ENCODE measurements at regions not wholly inside any gene's neighbourhood (a gene's known extent, or its start where the extent isn't known, plus 50 kb on each side); places are given as distances from the start of the nearest gene placed in this dataset.

GRCh38 chr18:6488956-6489355 is 74.2 kb upstream of the L3MBTL4 start:
- H3K9me3 Mint-ChIP-seq: no peaks in the 10 kb centered on the region
- Histone ChIP-seq H3K36me3 (replicated peaks in 1 of 2; ENCODE audit: control insufficient read depth in 1 of 2, insufficient read depth in 2 of 2, low read length in 2 of 2) (no peaks in the 10 kb centered on the region), H4K20me1 (ENCODE audit: insufficient read depth, low read length) (no peaks in the 10 kb centered on the region), H3K4me1 (ENCODE audit: control insufficient read depth in 1 of 2, insufficient read depth in 2 of 2, low read length in 2 of 2) (no peaks in the 10 kb centered on the region), H3K27me3 (ENCODE audit: control insufficient read depth in 2 of 2, insufficient read depth in 2 of 2, low read length in 2 of 2) (no peaks in the 10 kb centered on the region), H3K9ac (ENCODE audit: insufficient read depth, low read length, poor library complexity, severe bottlenecking) (no peak overlapping the region), H3K4me2 (replicated peaks; ENCODE audit: extremely low read depth, low read length, poor library complexity, severe bottlenecking) (no peak overlapping the region), H3K4me3 (replicated peaks in 1 of 3; ENCODE audit: low read depth in 2 of 3, low read length in 3 of 3) (no peak overlapping the region), H3K9me3 (replicated peaks in 1 of 2; ENCODE audit: control insufficient read depth in 1 of 2, insufficient read depth in 1 of 2, low read length in 2 of 2) (no peaks in the 10 kb centered on the region), H2AFZ (ENCODE audit: insufficient read depth, low read depth, low read length, poor library complexity, severe bottlenecking) (no peak overlapping the region), H3K27ac (ENCODE audit: low read depth in 1 of 2, low read length in 2 of 2) (no peak overlapping the region), H3K79me2 (ENCODE audit: insufficient read depth, low read length) (no peaks in the 10 kb centered on the region)
- WGBS (ENCODE audit: insufficient coverage): 100% methylated on average over 1 of the region's 1 CpG
- H3K27me3 Mint-ChIP-seq (ENCODE audit: low read depth in 3 of 3): peaks cover 1 to 11% (median 8%) of the 10 kb centered on the region in 3 donors
- H3K27ac Mint-ChIP-seq: no peak overlapping the region
- TF ChIP-seq CTCF (IDR thresholded peaks at IDR 0.05): no peak
- no peak for DNase-seq
- intact Hi-C loops (cut with micrococcal nuclease): no loop called here
- no peaks in the 10 kb centered on the region for H3K4me1 Mint-ChIP-seq
- no peak overlapping the region for H3K4me3 Mint-ChIP-seq
- H3K36me3 Mint-ChIP-seq: no peaks in the 10 kb centered on the region

DNA sequence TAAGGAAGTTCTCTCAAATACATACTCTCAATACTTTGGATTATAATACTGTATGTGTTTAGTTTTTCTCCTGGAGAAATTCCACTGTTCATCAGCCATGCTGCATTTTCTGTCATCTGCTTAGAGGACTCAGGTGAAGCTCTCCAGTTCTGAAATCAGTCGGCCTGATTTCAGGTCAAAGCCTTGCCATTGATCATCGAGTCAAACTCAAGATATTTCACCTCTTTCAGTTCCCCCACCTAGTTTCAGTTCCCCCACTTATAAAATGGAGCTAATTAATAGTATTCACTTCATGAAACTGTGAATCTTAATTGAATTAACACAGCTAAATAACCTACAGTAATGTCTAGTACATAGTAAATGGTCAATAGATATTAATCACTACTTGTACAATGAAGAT is 75.3 kb upstream of the L3MBTL4 start:
- intact Hi-C loops (cut with micrococcal nuclease): no loop called here

More for the DNA sequence above, 75.3 kb upstream of the L3MBTL4 start:
- H2AFZ ChIP-seq (ENCODE audit: insufficient read depth, low read depth, low read length, poor library complexity, severe bottlenecking): no peak overlapping the region
- H3K36me3 Mint-ChIP-seq: no peaks in the 10 kb centered on the region
- peaks cover 1 to 11% (median 8%) of the 10 kb centered on the region in 3 donors for H3K27me3 Mint-ChIP-seq (ENCODE audit: low read depth in 3 of 3)
- H3K4me3 ChIP-seq (replicated peaks in 1 of 3; ENCODE audit: low read depth in 2 of 3, low read length in 3 of 3): no peak overlapping the region
- H3K4me1 ChIP-seq (ENCODE audit: control insufficient read depth in 1 of 2, insufficient read depth in 2 of 2, low read length in 2 of 2): no peaks in the 10 kb centered on the region
- H3K27ac Mint-ChIP-seq: no peak overlapping the region
- H3K27ac ChIP-seq (ENCODE audit: low read depth in 1 of 2, low read length in 2 of 2): no peak overlapping the region
- H3K4me3 Mint-ChIP-seq: no peak overlapping the region
- H3K27me3 ChIP-seq (ENCODE audit: control insufficient read depth in 2 of 2, insufficient read depth in 2 of 2, low read length in 2 of 2): no peaks in the 10 kb centered on the region
- 40% methylated on average over 1 of the region's 2 CpGs for WGBS (ENCODE audit: insufficient coverage)
- H3K79me2 ChIP-seq (ENCODE audit: insufficient read depth, low read length): no peaks in the 10 kb centered on the region
- no peak overlapping the region for H3K9ac ChIP-seq (ENCODE audit: insufficient read depth, low read length, poor library complexity, severe bottlenecking)
- no peaks in the 10 kb centered on the region for H4K20me1 ChIP-seq (ENCODE audit: insufficient read depth, low read length)
- DNase-seq: no peak
- TF ChIP-seq CTCF (IDR thresholded peaks at IDR 0.05): no peak
- no peaks in the 10 kb centered on the region for H3K9me3 Mint-ChIP-seq
- no peaks in the 10 kb centered on the region for H3K4me1 Mint-ChIP-seq
- H3K4me2 ChIP-seq (replicated peaks; ENCODE audit: extremely low read depth, low read length, poor library complexity, severe bottlenecking): no peak overlapping the region
- H3K36me3 ChIP-seq (replicated peaks in 1 of 2; ENCODE audit: control insufficient read depth in 1 of 2, insufficient read depth in 2 of 2, low read length in 2 of 2): no peaks in the 10 kb centered on the region
- H3K9me3 ChIP-seq (replicated peaks in 1 of 2; ENCODE audit: control insufficient read depth in 1 of 2, insufficient read depth in 1 of 2, low read length in 2 of 2): no peaks in the 10 kb centered on the region

Measured in CD14-positive monocyte (primary cell).